SK-N-SH treated with all-trans-retinoic acid at 6 μM for 48 hours (cell line): ENCODE measurements at regions not wholly inside any gene's neighbourhood (a gene's known extent, or its start where the extent isn't known, plus 50 kb on each side); places are given as distances from the start of the nearest gene placed in this dataset.

Source experiments
- CSDC2 ChIP-seq: fragments of 250-450 bp; sonication (Bioruptor Pico); IDR thresholded peaks from 2 replicates; pipeline ENCODE4 v1.5.0; 2020; ENCODE audit warnings: mild to moderate bottlenecking, moderate library complexity
- OSR1 ChIP-seq: fragments of 250-450 bp; sonication (Bioruptor Pico); IDR thresholded peaks from 2 replicates; pipeline ENCODE4 v1.8.0; 2022; ENCODE audit warnings: moderate library complexity, mild to moderate bottlenecking, inconsistent platforms
- PPARA ChIP-seq: fragments of 250-450 bp; sonication (Bioruptor Pico); IDR thresholded peaks from 2 replicates; pipeline ENCODE4 v1.5.0; 2020; ENCODE audit warnings: mild to moderate bottlenecking, borderline replicate concordance
- ZFP30 ChIP-seq: fragments of 450-650 bp; formaldehyde crosslinking; IDR thresholded peaks from 2 replicates; pipeline ENCODE4 v1.5.0; 2022; ENCODE audit warnings: mild to moderate bottlenecking, moderate library complexity
- ZNF70 ChIP-seq: fragments of 450-650 bp; formaldehyde crosslinking; IDR thresholded peaks from 2 replicates; pipeline ENCODE4 v1.5.0; 2020; ENCODE audit warnings: mild to moderate bottlenecking, moderate library complexity
- ZNF8 ChIP-seq: fragments of 450-650 bp; formaldehyde crosslinking; IDR thresholded peaks from 2 replicates; pipeline ENCODE4 v1.5.0; 2020; ENCODE audit warnings: mild to moderate bottlenecking, moderate library complexity
- TF ChIP-seq, protein P1 (sequence below): fragments of 250-450 bp; sonication (Bioruptor Pico); IDR thresholded peaks from 2 replicates; pipeline ENCODE4 v1.8.0; 2020; ENCODE audit warnings: mild to moderate bottlenecking, moderate library complexity, borderline replicate concordance
- TF ChIP-seq, protein P2 (sequence below): fragments of 250-450 bp; sonication (Bioruptor Pico); IDR thresholded peaks from 2 replicates; pipeline ENCODE4 v1.5.1; 2020; ENCODE audit warnings: low read depth, mild to moderate bottlenecking, moderate library complexity

DNA sequence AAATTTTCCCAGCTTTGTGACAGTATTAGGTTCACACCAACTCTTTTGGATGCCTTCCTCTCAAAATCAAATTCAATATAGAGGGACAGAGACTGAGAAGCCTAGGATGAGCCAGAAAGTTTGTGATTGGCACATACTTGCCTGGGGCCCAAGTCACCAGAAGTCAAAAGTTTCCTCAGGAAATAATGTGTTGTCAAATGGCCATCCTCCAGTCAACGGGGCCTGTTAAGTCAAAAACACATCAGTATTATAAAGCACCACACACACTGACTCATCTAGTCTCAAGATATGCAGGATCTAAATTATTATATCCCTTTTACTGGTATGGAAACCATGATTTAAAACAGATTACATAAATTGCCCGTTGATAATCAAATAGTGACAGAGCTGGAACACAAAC is 158.1 kb downstream of the AHR start:
- TF ChIP-seq, protein P1, sequence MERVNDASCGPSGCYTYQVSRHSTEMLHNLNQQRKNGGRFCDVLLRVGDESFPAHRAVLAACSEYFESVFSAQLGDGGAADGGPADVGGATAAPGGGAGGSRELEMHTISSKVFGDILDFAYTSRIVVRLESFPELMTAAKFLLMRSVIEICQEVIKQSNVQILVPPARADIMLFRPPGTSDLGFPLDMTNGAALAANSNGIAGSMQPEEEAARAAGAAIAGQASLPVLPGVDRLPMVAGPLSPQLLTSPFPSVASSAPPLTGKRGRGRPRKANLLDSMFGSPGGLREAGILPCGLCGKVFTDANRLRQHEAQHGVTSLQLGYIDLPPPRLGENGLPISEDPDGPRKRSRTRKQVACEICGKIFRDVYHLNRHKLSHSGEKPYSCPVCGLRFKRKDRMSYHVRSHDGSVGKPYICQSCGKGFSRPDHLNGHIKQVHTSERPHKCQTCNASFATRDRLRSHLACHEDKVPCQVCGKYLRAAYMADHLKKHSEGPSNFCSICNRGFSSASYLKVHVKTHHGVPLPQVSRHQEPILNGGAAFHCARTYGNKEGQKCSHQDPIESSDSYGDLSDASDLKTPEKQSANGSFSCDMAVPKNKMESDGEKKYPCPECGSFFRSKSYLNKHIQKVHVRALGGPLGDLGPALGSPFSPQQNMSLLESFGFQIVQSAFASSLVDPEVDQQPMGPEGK (CRISPR knock-in tag), result no peak
- TF ChIP-seq CSDC2, result no peak
- no peak for TF ChIP-seq OSR1 (CRISPR knock-in tag)
- TF ChIP-seq ZNF8 (CRISPR knock-in tag), result no peak
- no peak for TF ChIP-seq PPARA
- TF ChIP-seq ZNF70, result no peak
- TF ChIP-seq, protein P2, sequence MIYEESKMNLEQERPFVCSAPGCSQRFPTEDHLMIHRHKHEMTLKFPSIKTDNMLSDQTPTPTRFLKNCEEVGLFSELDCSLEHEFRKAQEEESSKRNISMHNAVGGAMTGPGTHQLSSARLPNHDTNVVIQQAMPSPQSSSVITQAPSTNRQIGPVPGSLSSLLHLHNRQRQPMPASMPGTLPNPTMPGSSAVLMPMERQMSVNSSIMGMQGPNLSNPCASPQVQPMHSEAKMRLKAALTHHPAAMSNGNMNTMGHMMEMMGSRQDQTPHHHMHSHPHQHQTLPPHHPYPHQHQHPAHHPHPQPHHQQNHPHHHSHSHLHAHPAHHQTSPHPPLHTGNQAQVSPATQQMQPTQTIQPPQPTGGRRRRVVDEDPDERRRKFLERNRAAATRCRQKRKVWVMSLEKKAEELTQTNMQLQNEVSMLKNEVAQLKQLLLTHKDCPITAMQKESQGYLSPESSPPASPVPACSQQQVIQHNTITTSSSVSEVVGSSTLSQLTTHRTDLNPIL, result no peak
- TF ChIP-seq ZFP30, result no peak
